PC-3 (cell line): ENCODE measurements at regions not wholly inside any gene's neighbourhood (a gene's known extent, or its start where the extent isn't known, plus 50 kb on each side); places are given as distances from the start of the nearest gene placed in this dataset.

Source experiments
- ATAC-seq: fragments of 200-7000 bp; cut with Tn5 transposase; 2 replicates; pipeline ENCODE4 v1.9.1; 2020; ENCODE audit warnings: mild to moderate bottlenecking, moderate library complexity
- BruUV-seq: library from RNA; stranded (reverse); fragments of 400-500 nt; replicated peaks from 2 replicates; lab custom pipeline; 2021; lab: Mats Ljungman, UMichigan
- CTCF ChIA-PET: fragments of 300-600 bp; sonication (Branson Sonifier 250); formaldehyde crosslinking; loops from one replicate; lab custom pipeline; 2022; ENCODE audit warnings: antibody characterized with exemption; lab: Charles Lee
- POLR2A ChIA-PET: fragments of 300-600 bp; sonication (Branson Sonifier 250); formaldehyde crosslinking; loops from one replicate; lab custom pipeline; 2022; ENCODE audit warnings: antibody characterized with exemption; ENCODE audit not compliant: unreplicated experiment; lab: Charles Lee
- DNase-seq: peaks from one replicate; pipeline ENCODE4 v3.0.0-alpha.2; 2015
- H2AFZ ChIP-seq: fragments of 300-600 bp; sonication (generic); 2 replicates; pipeline ENCODE4 v1.6.0; 2016; ENCODE audit warnings: antibody characterized with exemption, low read length
- H3F3A ChIP-seq: fragments of 300-600 bp; sonication (generic); one replicate; pipeline ENCODE4 v1.6.0; 2017; ENCODE audit warnings: antibody characterized with exemption, low read length, control low read depth, mild to moderate bottlenecking; ENCODE audit not compliant: unreplicated experiment
- H3K27ac ChIP-seq: fragments of 300-600 bp; sonication (generic); 2 replicates; pipeline ENCODE4 v1.5.1; 2016; ENCODE audit warnings: mild to moderate bottlenecking, low read length
- H3K27me3 ChIP-seq: fragments of 300-600 bp; sonication (generic); 2 replicates; pipeline ENCODE4 v1.6.1; 2016; ENCODE audit warnings: low read length, mixed read lengths
- H3K36me3 ChIP-seq: fragments of 300-600 bp; sonication (generic); 2 replicates; pipeline ENCODE4 v1.6.1; 2016; ENCODE audit warnings: low read depth, mixed run types, low read length, mixed read lengths
- H3K4me1 ChIP-seq: fragments of 300-600 bp; sonication (generic); 2 replicates; pipeline ENCODE4 v1.5.1; 2016; ENCODE audit warnings: low read length; ENCODE audit not compliant: insufficient read depth
- H3K4me2 ChIP-seq: fragments of 300-600 bp; sonication (generic); 2 replicates; pipeline ENCODE4 v1.6.0; 2016; ENCODE audit warnings: low read length
- H3K4me3 ChIP-seq: fragments of 300-600 bp; sonication (generic); 2 replicates; pipeline ENCODE4 v1.5.1; 2016; ENCODE audit warnings: mild to moderate bottlenecking, low read length, mixed read lengths
- H3K79me2 ChIP-seq: fragments of 300-600 bp; sonication (generic); 2 replicates; pipeline ENCODE4 v1.6.1; 2017; ENCODE audit warnings: low read length, mixed read lengths
- H3K9ac ChIP-seq: fragments of 300-600 bp; sonication (generic); 2 replicates; pipeline ENCODE4 v1.6.0; 2016; ENCODE audit warnings: mild to moderate bottlenecking, low read length
- H3K9me2 ChIP-seq: fragments of 300-600 bp; sonication (generic); replicated peaks from 2 replicates; pipeline ENCODE4 v1.6.1; 2016; ENCODE audit warnings: mixed run types, low read length, mixed read lengths
- H3K9me3 ChIP-seq: fragments of 300-600 bp; sonication (generic); 2 replicates; pipeline ENCODE4 v1.6.1; 2016; ENCODE audit warnings: low read length, mixed read lengths
- H4K20me1 ChIP-seq: fragments of 300-600 bp; sonication (generic); 2 replicates; pipeline ENCODE4 v1.6.1; 2016; ENCODE audit warnings: low read length, mixed read lengths
- CTCF ChIP-seq: fragments of 300-600 bp; sonication (generic); conservative IDR thresholded peaks from 2 replicates; pipeline ENCODE4 v1.5.1; 2017; ENCODE audit warnings: antibody characterized with exemption, low read depth, mild to moderate bottlenecking, low read length
- EZH2 ChIP-seq: fragments of 300-600 bp; sonication (generic); IDR thresholded peaks from one replicate; pipeline ENCODE4 v1.6.1; 2017; ENCODE audit warnings: antibody characterized with exemption, mild to moderate bottlenecking, low read length; ENCODE audit not compliant: unreplicated experiment
- EZH2phosphoT487 ChIP-seq: fragments of 300-600 bp; sonication (generic); IDR thresholded peaks from 2 replicates; pipeline ENCODE4 v1.6.1; 2018; ENCODE audit warnings: mild to moderate bottlenecking, antibody characterized with exemption, low read length, borderline replicate concordance
- intact Hi-C: fragments of 100-400 bp; cut with micrococcal nuclease; formaldehyde crosslinking; loops from 2 replicates; pipeline ENCODE4 v1.9.0; 2023

- no peak for ATAC-seq
- CTCF ChIA-PET: no interaction called here
- no peak for DNase-seq
- intact Hi-C loops: no loop called here
- Histone ChIP-seq H4K20me1 (no peaks in the 10 kb centered on the region), H3K9me3 (no peaks in the 10 kb centered on the region), H3K27me3 (peaks cover 48% of the 10 kb centered on the region; the same call in 1 of the 2 replicates), H3K4me3 (no peak overlapping the region), H3K4me2 (no peak overlapping the region), H3K36me3 (no peaks in the 10 kb centered on the region), H3K79me2 (no peaks in the 10 kb centered on the region), H3K9ac (no peak overlapping the region), H3K9me2 (no peaks in the 10 kb centered on the region), H3F3A (no peaks in the 10 kb centered on the region), H3K27ac (no peak overlapping the region), H3K4me1 (no peaks in the 10 kb centered on the region), H2AFZ (no peak overlapping the region)
- no peak for TF ChIP-seq CTCF
- TF ChIP-seq EZH2phosphoT487: no peak
- TF ChIP-seq EZH2: no peak
- POLR2A ChIA-PET: no interaction called here
- BruUV-seq: no TSS peak
Observed at GRCh38 chr1:76724816-76725215, 142.5 kb upstream of the ST6GALNAC5 start.

- no peak for ATAC-seq
- POLR2A ChIA-PET: no interaction called here
- no peak for TF ChIP-seq EZH2phosphoT487
- TF ChIP-seq EZH2: no peak
- TF ChIP-seq CTCF: no peak
Observed at GRCh38 chr1:76725864-76726619, 141.2 kb upstream of the ST6GALNAC5 start.

GRCh38 chr1:76727520-76727919 is 139.8 kb upstream of the ST6GALNAC5 start:
- no peak for ATAC-seq
- POLR2A ChIA-PET: no interaction called here
- BruUV-seq: no TSS peak
- TF ChIP-seq EZH2phosphoT487: no peak
- no peak for TF ChIP-seq EZH2
- no peak for TF ChIP-seq CTCF
- Histone ChIP-seq H2AFZ (no peak overlapping the region), H3K79me2 (no peaks in the 10 kb centered on the region), H3K27me3 (peaks cover 39% of the 10 kb centered on the region; the same call in 1 of the 2 replicates), H3K36me3 (no peaks in the 10 kb centered on the region), H3K9me3 (no peaks in the 10 kb centered on the region), H3K4me3 (no peak overlapping the region), H3K4me1 (no peaks in the 10 kb centered on the region), H3K9ac (no peak overlapping the region), H3K9me2 (no peaks in the 10 kb centered on the region), H3F3A (no peaks in the 10 kb centered on the region), H4K20me1 (no peaks in the 10 kb centered on the region), H3K27ac (no peak overlapping the region), H3K4me2 (no peak overlapping the region)
- CTCF ChIA-PET: no interaction called here
- intact Hi-C loops: no loop called here
- no peak for DNase-seq

More at GRCh38 chr1:76725864-76726619, 141.2 kb upstream of the ST6GALNAC5 start:
- CTCF ChIA-PET: no interaction called here
- Histone ChIP-seq H3K4me1 (no peaks in the 10 kb centered on the region), H3K79me2 (no peaks in the 10 kb centered on the region), H3K4me2 (no peak overlapping the region), H3F3A (no peaks in the 10 kb centered on the region), H3K36me3 (no peaks in the 10 kb centered on the region), H3K27ac (no peak overlapping the region), H3K4me3 (no peak overlapping the region), H3K27me3 (peaks cover 43% of the 10 kb centered on the region; the same call in 1 of the 2 replicates), H2AFZ (no peak overlapping the region), H4K20me1 (no peaks in the 10 kb centered on the region), H3K9me3 (no peaks in the 10 kb centered on the region), H3K9ac (no peak overlapping the region), H3K9me2 (no peaks in the 10 kb centered on the region)
- no TSS peak for BruUV-seq
- intact Hi-C loops: no loop called here
- DNase-seq: no peak
